CD4-positive, alpha-beta T cell treated with Interferon gamma for 1 hour (primary cell): ENCODE measurements at regions not wholly inside any gene's neighbourhood (a gene's known extent, or its start where the extent isn't known, plus 50 kb on each side); places are given as distances from the start of the nearest gene placed in this dataset.
"Not testable (repeated sequence)": the region's sequence is repeated elsewhere in the genome, so short reads cannot be mapped to it uniquely, and the experiment has no call there.

ENCODE experiments used
- DNase-seq: peaks from one replicate; pipeline ENCODE4 v3.0.0-alpha.2; 2020

GRCh38 chr11:134942681-134943080 lies 530.6 kb upstream of the B3GAT1 start:
- DNase-seq: no peak

GRCh38 chr11:134941936-134942600 lies 530.0 kb upstream of the B3GAT1 start:
- not testable (repeated sequence) for DNase-seq

GRCh38 chr11:134941326-134941725 lies 529.3 kb upstream of the B3GAT1 start:
- DNase-seq: no peak

GRCh38 chr11:134940441-134941126 lies 528.5 kb upstream of the B3GAT1 start:
- no peak for DNase-seq

GRCh38 chr11:134939905-134940304 lies 527.9 kb upstream of the B3GAT1 start:
- DNase-seq: no peak

GRCh38 chr11:134939031-134939430 lies 527.0 kb upstream of the B3GAT1 start:
- no peak for DNase-seq

- no peak for DNase-seq
Observed at GRCh38 chr11:134938212-134938611, 526.2 kb upstream of the B3GAT1 start.

GRCh38 chr11:134937193-134937592 lies 525.2 kb upstream of the B3GAT1 start:
- not testable (repeated sequence) for DNase-seq

GRCh38 chr11:134932761-134933160 lies 520.7 kb upstream of the B3GAT1 start:
- DNase-seq: no peak

GRCh38 chr11:134925432-134925831 lies 513.4 kb upstream of the B3GAT1 start:
- DNase-seq: no peak

GRCh38 chr11:134923441-134923840 lies 511.4 kb upstream of the B3GAT1 start:
- DNase-seq: no peak

GRCh38 chr11:134921938-134922337 lies 509.9 kb upstream of the B3GAT1 start:
- DNase-seq: no peak

- DNase-seq: no peak
Observed at GRCh38 chr11:134920851-134921608, 509.0 kb upstream of the B3GAT1 start.

GRCh38 chr11:134916421-134917213 lies 504.6 kb upstream of the B3GAT1 start:
- no peak for DNase-seq

- no peak for DNase-seq
Observed at GRCh38 chr11:134915881-134916280, 503.8 kb upstream of the B3GAT1 start.

- no peak for DNase-seq
Observed at GRCh38 chr11:134915212-134915611, 503.2 kb upstream of the B3GAT1 start.

- DNase-seq: no peak
Observed at GRCh38 chr11:134913999-134914590, 502.1 kb upstream of the B3GAT1 start.

GRCh38 chr11:134913391-134913790 lies 501.3 kb upstream of the B3GAT1 start:
- DNase-seq: no peak

- DNase-seq: no peak
Observed at GRCh38 chr11:134911514-134912180, 499.6 kb upstream of the B3GAT1 start.

- DNase-seq: no peak
Observed at GRCh38 chr11:134908583-134908982, 496.5 kb upstream of the B3GAT1 start.

GRCh38 chr11:134907636-134908035 lies 495.6 kb upstream of the B3GAT1 start:
- DNase-seq: no peak

- DNase-seq: no peak
Observed at GRCh38 chr11:134906356-134906955, 494.4 kb upstream of the B3GAT1 start.
